Brain microvascular endothelial cell (primary cell): ENCODE measurements at regions not wholly inside any gene's neighbourhood (a gene's known extent, or its start where the extent isn't known, plus 50 kb on each side); places are given as distances from the start of the nearest gene placed in this dataset.

Source experiments
- DNase-seq: peaks from one replicate; pipeline ENCODE4 v3.0.0-alpha.2; 2020
- H3K27ac ChIP-seq: fragments of 250-450 bp; sonication (Bioruptor Pico); 2 replicates; pipeline ENCODE4 v1.5.1; 2020; ENCODE audit warnings: mild to moderate bottlenecking, moderate library complexity
- H3K27me3 ChIP-seq: fragments of 250-450 bp; sonication (Bioruptor Pico); replicated peaks from 2 replicates; pipeline ENCODE4 v1.5.1; 2020; ENCODE audit warnings: mild to moderate bottlenecking
- H3K36me3 ChIP-seq: fragments of 250-450 bp; sonication (Bioruptor Pico); replicated peaks from 2 replicates; pipeline ENCODE4 v1.5.1; 2020; ENCODE audit warnings: mild to moderate bottlenecking
- H3K4me3 ChIP-seq: 2 replicates; pipeline ENCODE4 v1.5.1; 2011; ENCODE audit warnings: low read depth, mild to moderate bottlenecking, control low read depth, low read length, moderate library complexity
- in situ Hi-C: cut with HindIII; loops from 2 replicates; pipeline ENCODE4 v1.10.0; 2017; ENCODE audit warnings: low sequenced_read_pairs, low pct_ligation_motif_present
- TF ChIP-seq, protein P1 (sequence below): IDR thresholded peaks from 2 replicates; pipeline ENCODE4 v1.5.1; 2011; ENCODE audit warnings: low read depth, mild to moderate bottlenecking, moderate library complexity, low read length, control low read depth, inconsistent platforms; ENCODE audit errors: missing control alignments

DNA sequence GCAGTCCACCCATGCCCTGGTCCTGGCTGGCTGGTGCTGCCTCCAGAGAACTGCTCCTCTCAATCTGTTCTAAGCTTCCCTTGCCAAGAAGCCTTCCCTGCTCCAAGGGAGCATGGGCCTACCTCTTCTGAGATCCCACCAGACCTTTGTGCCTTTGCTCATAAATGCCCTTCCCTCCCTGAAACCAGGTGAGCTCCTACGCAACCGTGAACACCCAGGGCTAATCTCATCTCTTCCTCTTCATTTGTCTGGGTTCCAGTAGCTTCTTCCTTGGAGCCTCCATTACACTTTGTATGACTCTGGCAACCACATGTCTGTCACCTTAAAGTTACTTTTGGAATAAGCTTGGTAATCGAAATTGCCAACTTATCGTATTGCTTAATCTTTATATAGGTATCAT is 270.6 kb downstream of the PBX3 start:
- Histone ChIP-seq H3K36me3 (no peaks in the 10 kb centered on the region), H3K27ac (no peak overlapping the region), H3K27me3 (no peaks in the 10 kb centered on the region), H3K4me3 (no peak overlapping the region)
- no peak for DNase-seq
- in situ Hi-C loops, result no loop called here
- TF ChIP-seq, protein P1, sequence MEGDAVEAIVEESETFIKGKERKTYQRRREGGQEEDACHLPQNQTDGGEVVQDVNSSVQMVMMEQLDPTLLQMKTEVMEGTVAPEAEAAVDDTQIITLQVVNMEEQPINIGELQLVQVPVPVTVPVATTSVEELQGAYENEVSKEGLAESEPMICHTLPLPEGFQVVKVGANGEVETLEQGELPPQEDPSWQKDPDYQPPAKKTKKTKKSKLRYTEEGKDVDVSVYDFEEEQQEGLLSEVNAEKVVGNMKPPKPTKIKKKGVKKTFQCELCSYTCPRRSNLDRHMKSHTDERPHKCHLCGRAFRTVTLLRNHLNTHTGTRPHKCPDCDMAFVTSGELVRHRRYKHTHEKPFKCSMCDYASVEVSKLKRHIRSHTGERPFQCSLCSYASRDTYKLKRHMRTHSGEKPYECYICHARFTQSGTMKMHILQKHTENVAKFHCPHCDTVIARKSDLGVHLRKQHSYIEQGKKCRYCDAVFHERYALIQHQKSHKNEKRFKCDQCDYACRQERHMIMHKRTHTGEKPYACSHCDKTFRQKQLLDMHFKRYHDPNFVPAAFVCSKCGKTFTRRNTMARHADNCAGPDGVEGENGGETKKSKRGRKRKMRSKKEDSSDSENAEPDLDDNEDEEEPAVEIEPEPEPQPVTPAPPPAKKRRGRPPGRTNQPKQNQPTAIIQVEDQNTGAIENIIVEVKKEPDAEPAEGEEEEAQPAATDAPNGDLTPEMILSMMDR, result no peak

DNA sequence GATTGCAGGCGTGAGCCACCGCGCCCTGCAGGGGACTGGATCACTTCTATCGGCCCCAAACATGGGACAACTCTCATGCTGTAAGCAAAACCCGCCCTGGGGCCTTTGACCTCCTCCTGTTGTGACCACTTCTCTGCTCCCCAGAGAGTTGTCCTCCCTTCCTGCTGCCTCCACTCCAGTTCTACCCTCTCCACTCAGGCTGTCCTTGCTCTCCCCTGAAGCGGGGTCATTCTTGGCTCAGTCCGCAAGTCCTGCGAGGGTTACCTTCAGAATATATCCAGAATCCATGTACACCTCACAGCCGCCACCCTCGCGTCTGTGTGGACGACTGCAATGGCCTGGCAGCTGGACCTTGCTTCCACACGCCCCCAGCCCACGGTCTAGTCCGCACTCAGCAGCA is 273.7 kb downstream of the PBX3 start:
- in situ Hi-C loops, result no loop called here
- H3K36me3 ChIP-seq, result no peaks in the 10 kb centered on the region
- DNase-seq, result no peak
- H3K27ac ChIP-seq, result no peak overlapping the region
- no peak overlapping the region for H3K4me3 ChIP-seq
- TF ChIP-seq, protein P1, result no peak
- no peaks in the 10 kb centered on the region for H3K27me3 ChIP-seq

DNA sequence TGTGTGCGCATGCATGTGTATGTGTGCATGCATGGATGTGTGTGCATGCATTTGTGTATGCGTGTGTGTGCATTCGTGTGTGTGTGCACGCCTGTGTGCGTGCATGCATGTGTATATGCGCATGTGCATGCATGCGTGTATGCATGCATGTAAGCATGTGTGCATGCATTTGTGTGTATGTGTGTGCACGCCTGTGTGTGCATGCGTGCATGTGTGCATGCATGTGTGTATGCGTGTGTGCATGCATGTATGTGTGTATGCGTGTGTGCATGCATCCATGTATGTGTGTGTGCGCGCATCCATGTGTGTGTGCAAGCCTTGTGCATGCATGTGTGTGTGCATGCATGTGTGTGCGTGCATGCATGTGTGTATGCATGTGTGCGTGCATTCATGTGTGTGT is 276.8 kb downstream of the PBX3 start:
- H3K4me3 ChIP-seq, result no peak overlapping the region
- no peak for DNase-seq

DNA sequence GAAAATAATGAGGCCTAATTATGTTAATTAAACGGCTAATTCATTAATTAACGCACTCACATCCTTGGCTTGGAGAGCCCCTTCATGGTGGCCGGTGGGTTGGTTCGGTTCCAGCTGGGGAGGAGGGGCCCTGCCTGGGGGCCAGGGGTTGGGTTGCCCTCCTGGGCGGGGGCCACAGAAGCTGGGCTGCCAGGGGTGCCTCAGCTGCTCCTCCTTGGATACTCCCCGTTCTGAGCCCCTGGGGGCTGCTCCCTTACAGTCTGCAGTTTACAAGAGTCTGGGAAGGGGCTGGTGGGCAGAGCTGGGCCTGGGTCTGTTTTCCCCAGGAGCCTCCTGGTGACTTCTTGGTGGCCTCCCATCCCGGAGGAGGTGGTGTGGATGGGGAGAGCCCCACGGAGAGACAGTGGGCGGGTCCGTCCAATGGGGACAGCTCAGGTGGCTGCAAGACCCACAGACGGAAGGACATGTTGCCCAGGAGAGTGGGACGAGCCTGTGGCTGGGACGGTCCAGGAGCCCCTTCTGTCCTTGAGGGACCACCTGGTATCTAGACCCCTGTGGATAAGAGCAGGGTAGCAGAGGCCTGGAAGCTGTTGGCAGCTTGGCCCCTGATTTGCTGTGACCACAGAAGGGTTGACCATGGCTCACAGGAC is 277.5 kb downstream of the PBX3 start:
- Histone ChIP-seq H3K27ac (no peak overlapping the region), H3K27me3 (no peaks in the 10 kb centered on the region), H3K36me3 (no peaks in the 10 kb centered on the region), H3K4me3 (no peak overlapping the region)
- DNase-seq, result no peak
- in situ Hi-C loops, result no loop called here
- TF ChIP-seq, protein P1, result no peak

More for the DNA sequence above, 276.8 kb downstream of the PBX3 start:
- TF ChIP-seq, protein P1, result no peak
- Histone ChIP-seq H3K27me3 (no peaks in the 10 kb centered on the region), H3K36me3 (no peaks in the 10 kb centered on the region), H3K27ac (no peak overlapping the region)
- in situ Hi-C loops, result no loop called here

DNA sequence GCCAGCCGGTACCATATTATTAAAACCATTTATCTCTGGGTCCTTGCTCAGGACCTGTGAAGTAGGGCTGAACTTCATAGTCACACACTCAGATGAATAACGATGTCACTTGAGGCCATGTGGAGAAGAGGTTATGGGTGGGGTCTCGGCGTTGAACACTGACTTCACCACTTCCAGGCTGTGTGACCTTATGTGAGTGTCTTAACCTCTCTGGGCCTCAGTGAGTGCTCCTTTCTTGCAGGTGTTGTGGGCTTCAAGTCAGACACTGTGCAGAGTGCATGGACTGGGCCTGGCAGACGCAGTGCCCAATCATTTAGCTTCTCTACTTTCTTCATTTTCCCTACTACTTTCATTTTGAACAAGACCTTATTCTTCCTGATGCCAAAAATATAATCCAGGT is 278.8 kb downstream of the PBX3 start:
- TF ChIP-seq, protein P1, result no peak
- in situ Hi-C loops, result no loop called here
- Histone ChIP-seq H3K27me3 (no peaks in the 10 kb centered on the region), H3K36me3 (no peaks in the 10 kb centered on the region), H3K27ac (no peak overlapping the region), H3K4me3 (no peak overlapping the region)
- DNase-seq, result no peak

DNA sequence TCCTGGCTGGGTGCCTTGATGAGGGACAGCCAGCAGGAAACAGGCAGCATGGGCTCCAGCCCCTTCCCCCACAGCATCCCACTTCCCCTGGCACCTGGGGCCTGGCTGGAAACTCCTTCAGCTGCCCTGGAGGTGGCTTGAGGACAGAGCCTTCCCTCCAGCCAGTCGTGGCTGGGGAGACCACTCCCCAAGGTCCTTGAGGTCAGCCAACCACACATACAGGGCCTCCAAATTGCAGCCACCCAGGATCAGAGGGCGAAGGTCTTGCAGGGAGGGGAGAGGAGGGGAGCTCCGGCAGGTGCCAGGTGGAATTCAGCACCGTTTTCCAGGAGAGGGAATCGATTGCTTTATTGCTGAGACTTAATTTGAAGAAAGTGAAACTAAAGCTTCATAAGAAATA is 280.4 kb downstream of the PBX3 start:
- in situ Hi-C loops, result no loop called here
- TF ChIP-seq, protein P1, result no peak
- H3K4me3 ChIP-seq, result no peak overlapping the region
- H3K27ac ChIP-seq, result no peak overlapping the region
- DNase-seq, result no peak
- no peaks in the 10 kb centered on the region for H3K36me3 ChIP-seq
- H3K27me3 ChIP-seq, result no peaks in the 10 kb centered on the region
